HCT116 (cell line): ENCODE measurements at regions not wholly inside any gene's neighbourhood (a gene's known extent, or its start where the extent isn't known, plus 50 kb on each side); places are given as distances from the start of the nearest gene placed in this dataset.

Experiments used
- ATAC-seq: fragments of 200-7000 bp; cut with Tn5 transposase; 2 replicates; pipeline ENCODE4 v1.9.1; 2020; ENCODE audit warnings: mild to moderate bottlenecking, moderate library complexity
- BruUV-seq: library from RNA; stranded (reverse); fragments of 400-500 nt; replicated peaks from 2 replicates; lab custom pipeline; 2021; lab: Mats Ljungman, UMichigan
- CTCF ChIA-PET: fragments of 300-600 bp; sonication (Branson Sonifier 250); formaldehyde crosslinking; loops from one replicate; lab custom pipeline; 2021; ENCODE audit warnings: antibody characterized with exemption; lab: Charles Lee
- POLR2A ChIA-PET: fragments of 300-600, 350-600 bp; sonication (Branson Sonifier 250); formaldehyde crosslinking; loops from one replicate; lab custom pipeline; 2021; ENCODE audit warnings: antibody characterized with exemption; lab: Charles Lee
- RAD21 ChIA-PET, 2 experiments: fragments of 300-600 bp; sonication (Branson Sonifier 250); formaldehyde crosslinking; loops; one replicate each; lab custom pipeline; 2023; ENCODE audit warnings: low total read pairs in 2 of 2; ENCODE audit not compliant: uncharacterized antibody in 2 of 2, unreplicated experiment in 2 of 2, low non-redundant PET in 1 of 2; lab: Charles Lee
- DNase-seq: peaks from one replicate; pipeline ENCODE4 v3.0.0-alpha.2; 2010; ENCODE audit warnings: low read depth, low spot score
- H2AFZ ChIP-seq: fragments of 200-600 bp; shearing (Covaris generic), sonication (generic); 2 replicates; pipeline ENCODE4 v1.6.1; 2017; ENCODE audit warnings: low read depth, mixed run types, mixed read lengths, antibody characterized with exemption, low read length; ENCODE audit not compliant: poor library complexity, severe bottlenecking
- H3K27ac ChIP-seq: 2 replicates; pipeline ENCODE4 v1.5.1; 2012; ENCODE audit warnings: low read depth, low read length
- H3K27me3 ChIP-seq: fragments of 200-600 bp; sonication (generic); 2 replicates; pipeline ENCODE4 v1.6.1; 2016; ENCODE audit warnings: mixed run types, low read length, mixed read lengths; ENCODE audit not compliant: insufficient read depth
- H3K36me3 ChIP-seq, 2 experiments: fragments of 200-500 bp in 1 of 2; fragments of 200-600 bp in 1 of 2; sonication (Bioruptor generic) in 1 of 2; sonication (generic) in 1 of 2; 2 replicates each; pipeline versions ENCODE4 v1.5.1 to v1.6.1; 2014 to 2016; ENCODE audit warnings: low read length in 2 of 2, inconsistent platforms in 1 of 2, mixed read lengths in 1 of 2, mixed run types in 1 of 2; ENCODE audit not compliant: insufficient read depth in 2 of 2, control insufficient read depth in 1 of 2
- H3K4me1 ChIP-seq, 2 experiments: fragments of 200-600 bp in 1 of 2; sonication (generic) in 1 of 2; 2 replicates each; pipeline versions ENCODE4 v1.5.1 to v1.6.1; 2012 to 2017; ENCODE audit warnings: low read length in 2 of 2, inconsistent platforms in 1 of 2, mild to moderate bottlenecking in 1 of 2, mixed read lengths in 1 of 2, mixed run types in 1 of 2, moderate library complexity in 1 of 2; ENCODE audit not compliant: insufficient read depth in 2 of 2, control insufficient read depth in 1 of 2
- H3K4me2 ChIP-seq: fragments of 200-600 bp; sonication (generic); 2 replicates; pipeline ENCODE4 v1.6.1; 2017; ENCODE audit warnings: mixed run types, low read length, mixed read lengths
- H3K4me3 ChIP-seq, 2 experiments: fragments of 200-600 bp in 1 of 2; sonication (generic) in 1 of 2; replicated peaks in 1 of 2; 2 replicates each; pipeline ENCODE4 v1.5.1; 2011 to 2016; ENCODE audit warnings: low read length in 2 of 2, control low read depth in 1 of 2, low read depth in 1 of 2, mild to moderate bottlenecking in 1 of 2, mixed read lengths in 1 of 2, mixed run types in 1 of 2
- H3K79me2 ChIP-seq: fragments of 200-600 bp; sonication (generic); 2 replicates; pipeline ENCODE4 v1.6.1; 2017; ENCODE audit warnings: mild to moderate bottlenecking, mixed run types, low read length, moderate library complexity, mixed read lengths; ENCODE audit not compliant: insufficient read depth
- H3K9ac ChIP-seq: fragments of 200-600 bp; sonication (generic); 2 replicates; pipeline ENCODE4 v1.6.1; 2016; ENCODE audit warnings: low read length, mixed read lengths
- H3K9me2 ChIP-seq: fragments of 200-600 bp; sonication (generic), shearing (Covaris generic); 2 replicates; pipeline ENCODE4 v1.6.1; 2017; ENCODE audit warnings: mixed run types, mild to moderate bottlenecking, moderate library complexity; ENCODE audit not compliant: insufficient read depth
- H3K9me3 ChIP-seq, 2 experiments: fragments of 200-500 bp in 1 of 2; fragments of 200-600 bp in 1 of 2; sonication (Bioruptor generic) in 1 of 2; sonication (generic) in 1 of 2; 2 replicates each; pipeline ENCODE4 v1.6.1; 2014 to 2017; ENCODE audit warnings: low read length in 2 of 2, mixed read lengths in 2 of 2, inconsistent platforms in 1 of 2, low read depth in 1 of 2, mild to moderate bottlenecking in 1 of 2, mixed run types in 1 of 2, moderate library complexity in 1 of 2; ENCODE audit not compliant: control insufficient read depth in 1 of 2, insufficient read depth in 1 of 2
- H4K20me1 ChIP-seq: fragments of 200-600 bp; sonication (generic), shearing (Covaris generic); 2 replicates; pipeline ENCODE4 v1.6.1; 2017; ENCODE audit warnings: mixed run types, mild to moderate bottlenecking, moderate library complexity; ENCODE audit not compliant: insufficient read depth
- CBX3 ChIP-seq: IDR thresholded peaks from 2 replicates; pipeline ENCODE4 v1.6.1; 2012; ENCODE audit warnings: low read depth
- CEBPB ChIP-seq: IDR thresholded peaks from 2 replicates; pipeline ENCODE4 v1.6.1; 2012; ENCODE audit warnings: low read depth
- CTCF ChIP-seq, 3 experiments: fragments of 200-600 bp in 1 of 3; sonication (generic) in 1 of 3; IDR thresholded peaks in 2 of 3; conservative IDR thresholded peaks in 1 of 3; 2 replicates each; pipeline ENCODE4 v1.5.1; 2012 to 2017; ENCODE audit warnings: low read depth in 2 of 3, low read length in 2 of 3, antibody characterized with exemption in 1 of 3, borderline replicate concordance in 1 of 3, control low read depth in 1 of 3, mild to moderate bottlenecking in 1 of 3, mixed read lengths in 1 of 3, mixed run types in 1 of 3, moderate library complexity in 1 of 3; ENCODE audit not compliant: insufficient read depth in 1 of 3
- EGR1 ChIP-seq: IDR thresholded peaks from 2 replicates; pipeline ENCODE4 v1.6.1; 2012; ENCODE audit warnings: low read depth
- EZH2phosphoT487 ChIP-seq: fragments of 200-600 bp; IDR thresholded peaks from 2 replicates; pipeline ENCODE4 v1.6.1; 2018; ENCODE audit warnings: antibody characterized with exemption, borderline replicate concordance
- FOSL1 ChIP-seq: IDR thresholded peaks from 2 replicates; pipeline ENCODE4 v1.6.1; 2012; ENCODE audit warnings: low read depth
- JUND ChIP-seq: IDR thresholded peaks from 2 replicates; pipeline ENCODE4 v1.6.1; 2012
- POLR2AphosphoS5 ChIP-seq: IDR thresholded peaks from 2 replicates; pipeline ENCODE4 v1.6.1; 2011; ENCODE audit warnings: mild to moderate bottlenecking, low read depth, low read length, moderate library complexity
- RAD21 ChIP-seq: IDR thresholded peaks from 2 replicates; pipeline ENCODE4 v1.6.1; 2012; ENCODE audit warnings: low read depth, mild to moderate bottlenecking
- REST ChIP-seq: IDR thresholded peaks from 2 replicates; pipeline ENCODE4 v1.6.1; 2012; ENCODE audit warnings: low read depth
- SIN3A ChIP-seq: IDR thresholded peaks from 2 replicates; pipeline ENCODE4 v1.6.1; 2012; ENCODE audit warnings: low read depth
- SP1 ChIP-seq: IDR thresholded peaks from 2 replicates; pipeline ENCODE4 v1.6.1; 2012; ENCODE audit warnings: low read depth
- SRF ChIP-seq: IDR thresholded peaks from 2 replicates; pipeline ENCODE4 v1.6.1; 2012; ENCODE audit warnings: low read depth
- TCF7L2 ChIP-seq: IDR thresholded peaks from 2 replicates; pipeline ENCODE4 v1.7.0; 2011; ENCODE audit warnings: borderline replicate concordance, inconsistent platforms; ENCODE audit not compliant: insufficient read depth, insufficient read length; ENCODE audit errors: extremely low read depth
- YY1 ChIP-seq: IDR thresholded peaks from 2 replicates; pipeline ENCODE4 v1.6.1; 2011; ENCODE audit warnings: low read length, low read depth, moderate library complexity, mild to moderate bottlenecking; ENCODE audit not compliant: insufficient replicate concordance; ENCODE audit errors: extremely low read depth
- ZNF274 ChIP-seq: fragments of 200-500 bp; sonication (Bioruptor generic); IDR thresholded peaks from 2 replicates; pipeline ENCODE4 v1.6.1; 2014; ENCODE audit warnings: mild to moderate bottlenecking, low read depth, low read length, inconsistent platforms
- intact Hi-C: fragments of 100-400 bp; cut with micrococcal nuclease; formaldehyde crosslinking; loops from 2 replicates; pipeline ENCODE4 v1.10.0; 2022
- TF ChIP-seq, protein P1 (sequence below): IDR thresholded peaks from 2 replicates; pipeline ENCODE4 v1.6.1; 2012
- TF ChIP-seq, protein P2 (sequence below): IDR thresholded peaks from 2 replicates; pipeline ENCODE4 v1.6.1; 2011; ENCODE audit warnings: mild to moderate bottlenecking, low read length, moderate library complexity; ENCODE audit not compliant: insufficient replicate concordance; ENCODE audit errors: extremely low read depth

DNA sequence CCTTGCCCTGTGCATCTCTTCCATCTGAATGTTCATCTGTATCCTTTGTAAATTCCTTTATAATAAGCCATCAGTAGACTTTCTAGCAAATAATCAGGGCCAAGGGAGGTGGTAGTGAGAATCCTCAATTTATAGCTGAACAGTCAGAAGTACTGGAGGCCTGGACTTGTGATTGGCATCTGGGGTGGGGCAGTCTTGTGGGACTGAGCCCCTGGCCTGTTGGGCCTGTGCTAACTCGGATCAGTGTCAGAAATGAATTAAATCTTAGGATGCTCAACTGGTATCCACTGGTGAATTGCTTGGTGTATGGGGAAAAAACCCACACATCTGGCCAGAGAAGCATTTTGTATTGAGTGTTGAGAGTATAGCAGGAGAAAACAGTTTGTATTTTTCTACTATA lies 481.8 kb downstream of the GLRX3 start:
- RAD21 ChIA-PET, result no interaction called here
- CTCF ChIA-PET, result no interaction called here
- Histone ChIP-seq H3K4me3 (no peak overlapping the region), H3K9ac (no peak overlapping the region), H3K36me3 (no peaks in the 10 kb centered on the region), H2AFZ (no peak overlapping the region), H3K27me3 (no peaks in the 10 kb centered on the region), H4K20me1 (no peaks in the 10 kb centered on the region), H3K27ac (no peak overlapping the region), H3K4me1 (no peaks in the 10 kb centered on the region), H3K4me2 (no peak overlapping the region), H3K9me2 (no peaks in the 10 kb centered on the region), H3K79me2 (no peaks in the 10 kb centered on the region), H3K9me3 (no peaks in the 10 kb centered on the region)
- ATAC-seq, result no peak
- TF ChIP-seq, protein P1, sequence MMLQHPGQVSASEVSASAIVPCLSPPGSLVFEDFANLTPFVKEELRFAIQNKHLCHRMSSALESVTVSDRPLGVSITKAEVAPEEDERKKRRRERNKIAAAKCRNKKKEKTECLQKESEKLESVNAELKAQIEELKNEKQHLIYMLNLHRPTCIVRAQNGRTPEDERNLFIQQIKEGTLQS, result no peak
- TF ChIP-seq CTCF (IDR thresholded peaks at IDR 0.05 in 2 of 3, conservative IDR thresholded peaks at IDR 0.05 in 1 of 3; ENCODE audit: borderline replicate concordance in 1 of 3, insufficient read depth in 1 of 3, low read depth in 2 of 3, low read length in 2 of 3), result no peak
- TF ChIP-seq SP1, result no peak
- TF ChIP-seq, protein P2, sequence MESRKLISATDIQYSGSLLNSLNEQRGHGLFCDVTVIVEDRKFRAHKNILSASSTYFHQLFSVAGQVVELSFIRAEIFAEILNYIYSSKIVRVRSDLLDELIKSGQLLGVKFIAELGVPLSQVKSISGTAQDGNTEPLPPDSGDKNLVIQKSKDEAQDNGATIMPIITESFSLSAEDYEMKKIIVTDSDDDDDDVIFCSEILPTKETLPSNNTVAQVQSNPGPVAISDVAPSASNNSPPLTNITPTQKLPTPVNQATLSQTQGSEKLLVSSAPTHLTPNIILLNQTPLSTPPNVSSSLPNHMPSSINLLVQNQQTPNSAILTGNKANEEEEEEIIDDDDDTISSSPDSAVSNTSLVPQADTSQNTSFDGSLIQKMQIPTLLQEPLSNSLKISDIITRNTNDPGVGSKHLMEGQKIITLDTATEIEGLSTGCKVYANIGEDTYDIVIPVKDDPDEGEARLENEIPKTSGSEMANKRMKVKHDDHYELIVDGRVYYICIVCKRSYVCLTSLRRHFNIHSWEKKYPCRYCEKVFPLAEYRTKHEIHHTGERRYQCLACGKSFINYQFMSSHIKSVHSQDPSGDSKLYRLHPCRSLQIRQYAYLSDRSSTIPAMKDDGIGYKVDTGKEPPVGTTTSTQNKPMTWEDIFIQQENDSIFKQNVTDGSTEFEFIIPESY, result no peak
- TF ChIP-seq RAD21, result no peak
- no peak for TF ChIP-seq CEBPB
- TF ChIP-seq ZNF274, result no peak
- TF ChIP-seq SRF, result no peak
- TF ChIP-seq CBX3, result no peak
- no peak for TF ChIP-seq REST
- TF ChIP-seq TCF7L2, result no peak
- TF ChIP-seq JUND, result no peak
- TF ChIP-seq POLR2AphosphoS5, result no peak
- TF ChIP-seq EGR1, result no peak
- no peak for TF ChIP-seq YY1
- TF ChIP-seq EZH2phosphoT487, result no peak
- no peak for TF ChIP-seq FOSL1
- no peak for TF ChIP-seq SIN3A
- intact Hi-C loops, result no loop called here
- BruUV-seq, result no TSS peak
- POLR2A ChIA-PET, result no interaction called here
- DNase-seq, result no peak
